AG08396 (cell line): ENCODE measurements at regions not wholly inside any gene's neighbourhood (a gene's known extent, or its start where the extent isn't known, plus 50 kb on each side); places are given as distances from the start of the nearest gene placed in this dataset.

Source experiments
- DNase-seq: peaks from one replicate; pipeline ENCODE4 v3.0.0; 2012; ENCODE audit warnings: low spot score, mixed read lengths

DNA sequence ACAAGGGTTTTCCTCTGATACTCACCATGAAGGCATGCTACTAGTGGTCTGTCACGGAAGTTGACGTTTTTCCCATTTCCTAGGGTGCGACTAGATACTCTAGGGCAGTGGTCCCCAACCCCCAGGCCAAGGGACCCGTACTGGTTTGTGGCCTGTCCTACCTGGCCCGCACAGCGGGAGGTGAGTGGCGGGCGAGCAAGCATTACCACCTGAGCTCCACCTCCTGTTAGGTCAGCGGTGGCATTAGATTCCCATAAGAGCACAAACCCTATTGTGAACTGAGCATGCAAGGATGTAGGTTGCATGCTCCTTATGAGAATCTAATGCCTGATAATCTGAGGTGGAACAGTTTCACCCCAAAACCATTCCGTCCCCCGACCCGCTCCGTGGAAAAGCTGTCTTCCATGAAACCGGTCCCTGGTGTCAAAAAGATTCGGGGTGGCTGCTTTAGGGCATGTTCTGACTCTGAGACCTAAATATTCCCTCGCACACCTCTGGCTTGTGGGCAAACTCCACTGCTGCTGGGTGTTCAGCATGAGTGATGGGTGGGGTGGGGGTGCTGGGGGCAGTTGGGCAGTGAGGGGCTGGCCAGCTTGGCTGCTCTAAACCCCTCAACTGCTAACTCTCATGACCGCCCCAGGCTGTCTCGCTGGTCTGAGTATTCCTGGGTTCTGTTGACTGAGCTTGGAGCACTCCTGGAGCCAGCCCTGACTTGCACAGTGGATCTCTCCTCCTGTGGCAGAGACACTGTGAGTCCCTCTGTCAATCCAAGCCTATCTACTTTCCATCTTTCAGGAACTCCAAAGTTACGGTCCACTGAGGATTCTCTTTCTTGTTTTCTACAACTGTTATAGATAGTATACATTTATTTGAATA lies 78.3 kb upstream of the NEK6 start:
- DNase-seq = no peak

DNA sequence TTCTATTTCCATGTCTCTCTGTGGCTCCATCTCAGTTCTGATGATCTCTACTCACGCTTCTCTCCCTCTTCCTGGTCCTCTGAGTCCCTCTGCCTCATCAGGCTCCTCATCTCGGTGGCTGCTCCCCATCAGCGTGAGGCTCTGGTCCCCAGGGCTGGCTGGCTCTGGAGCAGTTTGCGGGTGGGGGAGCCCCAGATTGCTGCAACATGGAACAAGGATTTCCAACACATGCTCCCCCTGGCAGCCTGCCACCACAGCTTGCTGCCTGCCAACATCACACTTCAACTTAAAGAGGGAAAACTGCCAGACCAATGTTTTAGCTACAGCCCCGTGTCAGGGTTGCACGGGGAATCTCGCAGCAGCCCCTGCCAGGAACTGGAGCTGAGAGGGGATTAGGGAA lies 77.2 kb upstream of the NEK6 start:
- DNase-seq = no peak

DNA sequence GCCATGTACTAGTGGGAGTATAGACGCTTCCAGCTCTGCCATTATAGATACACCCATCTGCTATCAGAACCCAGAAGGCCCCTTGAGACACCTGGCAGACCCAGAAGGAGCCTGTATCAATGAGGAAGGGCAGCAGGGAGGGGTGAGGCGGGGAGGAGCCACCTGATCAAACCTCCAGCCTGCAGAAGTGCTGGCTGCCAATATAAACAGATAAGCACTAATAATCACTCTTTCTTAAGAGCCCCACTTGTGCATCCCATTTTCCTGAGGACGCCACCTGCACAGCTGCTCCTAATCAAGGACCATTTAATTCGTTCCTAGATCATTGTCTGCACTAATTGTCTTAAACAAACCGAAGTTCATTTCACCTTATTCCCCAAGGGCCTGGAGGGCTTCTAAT lies 75.0 kb upstream of the NEK6 start:
- DNase-seq = no peak

DNA sequence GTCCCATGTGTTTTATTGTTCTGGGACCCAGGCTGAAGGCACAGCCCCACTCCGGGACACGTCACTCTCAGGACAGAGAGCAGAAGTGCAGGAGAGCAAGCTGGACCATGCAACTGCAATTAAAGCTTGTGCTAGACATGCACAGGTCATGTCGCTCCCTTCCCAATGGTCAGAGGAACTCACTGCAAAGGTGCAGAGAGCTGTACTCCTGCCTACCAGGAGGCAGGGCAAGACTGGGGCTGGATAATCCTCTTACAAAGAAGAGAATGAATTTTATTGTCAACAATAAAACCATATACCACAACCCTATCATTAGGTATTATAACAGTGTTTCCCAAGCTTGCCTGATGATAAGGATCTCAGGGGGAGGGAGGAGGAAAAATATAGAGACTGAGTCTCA lies 74.0 kb upstream of the NEK6 start:
- no peak for DNase-seq

DNA sequence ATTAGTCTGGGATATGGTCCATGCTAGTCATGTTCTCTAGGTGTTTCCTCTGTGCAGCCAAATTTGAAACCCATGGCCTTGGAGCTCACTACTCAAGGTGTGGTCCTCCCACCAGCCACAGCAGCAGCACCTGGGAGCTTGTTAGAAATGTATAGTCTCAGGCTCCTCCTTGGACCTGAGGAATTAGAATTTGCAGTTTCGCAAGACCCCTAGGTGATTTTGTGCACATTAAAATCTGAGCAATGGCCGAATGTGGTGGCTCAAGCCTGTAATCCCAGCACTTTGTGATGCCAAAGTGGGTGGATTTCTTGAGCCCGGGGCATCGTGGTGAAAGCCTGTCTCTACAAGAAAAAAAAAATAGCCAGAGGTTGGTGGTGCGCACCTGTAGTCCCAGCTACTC lies 72.3 kb upstream of the NEK6 start:
- no peak for DNase-seq

DNA sequence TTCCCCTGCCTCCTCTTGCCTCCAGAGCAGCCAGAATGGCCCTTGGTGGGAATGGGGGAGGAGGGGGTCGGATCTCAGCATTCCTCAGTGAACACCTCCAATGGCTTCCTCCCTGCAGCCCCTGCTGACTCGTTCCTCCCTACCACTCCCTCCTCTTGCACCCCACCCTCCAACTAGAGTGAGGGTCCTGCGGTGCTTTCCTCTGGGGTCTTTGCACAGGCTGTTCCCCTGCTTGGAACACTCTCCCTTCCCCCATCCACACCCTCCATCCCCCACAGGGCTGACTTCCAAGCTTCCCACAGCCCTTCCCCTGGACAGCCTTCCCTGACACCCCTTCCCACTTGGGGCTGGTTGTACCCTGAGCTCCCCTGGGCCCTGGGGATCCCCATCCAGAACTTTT lies 70.4 kb upstream of the NEK6 start:
- no peak for DNase-seq

DNA sequence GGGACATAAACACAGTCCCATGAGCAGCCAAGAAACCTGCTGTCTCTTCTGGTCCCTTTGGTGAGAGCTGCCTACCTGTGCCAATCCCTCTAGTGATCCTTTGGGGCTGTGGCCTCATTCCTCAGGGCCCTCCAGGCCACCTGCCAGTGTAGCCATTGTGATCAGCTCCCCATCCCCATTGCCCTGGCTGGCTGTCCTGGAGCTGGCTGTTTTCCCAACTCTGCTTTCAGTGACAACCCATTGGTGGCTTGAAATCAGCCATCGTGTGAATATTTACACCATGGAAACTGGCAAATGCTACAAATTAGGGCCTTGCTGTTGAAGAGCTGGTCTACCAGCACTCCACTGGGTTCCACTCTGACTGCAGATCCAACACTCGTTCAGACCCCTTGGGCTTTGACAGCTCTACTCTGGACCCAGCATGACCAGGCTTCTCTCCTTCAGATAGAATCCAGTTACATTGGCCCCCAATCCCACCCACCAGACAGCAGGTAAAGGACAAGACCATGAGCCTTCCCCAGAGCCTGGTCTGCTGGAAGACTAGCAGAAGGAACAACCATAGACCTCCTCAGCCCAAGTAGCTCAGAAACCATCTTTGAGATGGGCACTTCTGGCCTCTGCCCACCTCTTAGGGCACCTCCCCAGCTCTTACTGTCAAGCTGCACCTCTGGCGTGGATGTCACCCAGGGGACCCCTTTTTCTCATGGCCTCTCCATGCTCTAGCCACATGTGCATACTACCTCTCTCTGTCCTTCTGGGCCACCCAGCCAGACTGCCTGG lies 69.2 kb upstream of the NEK6 start:
- no peak for DNase-seq

DNA sequence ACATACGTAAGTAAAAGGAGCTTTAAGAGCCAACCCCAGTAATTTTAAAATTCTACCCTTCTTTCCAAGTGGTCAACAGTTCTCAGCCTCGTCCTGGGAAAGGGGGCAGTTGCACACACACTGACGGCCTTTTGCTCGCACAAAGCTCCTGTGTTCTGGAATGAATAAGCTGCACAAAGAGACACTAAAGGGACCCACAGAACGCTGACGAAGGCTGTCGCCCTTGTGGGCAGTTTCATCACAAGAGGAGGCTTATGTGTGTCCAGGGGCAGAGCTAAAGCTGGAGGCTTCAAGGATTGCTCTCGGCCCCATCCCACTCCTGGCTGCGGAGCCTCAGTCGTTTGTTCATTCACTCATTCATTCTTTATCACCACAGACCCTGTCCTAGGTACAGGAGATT lies 67.0 kb upstream of the NEK6 start:
- DNase-seq = no peak

DNA sequence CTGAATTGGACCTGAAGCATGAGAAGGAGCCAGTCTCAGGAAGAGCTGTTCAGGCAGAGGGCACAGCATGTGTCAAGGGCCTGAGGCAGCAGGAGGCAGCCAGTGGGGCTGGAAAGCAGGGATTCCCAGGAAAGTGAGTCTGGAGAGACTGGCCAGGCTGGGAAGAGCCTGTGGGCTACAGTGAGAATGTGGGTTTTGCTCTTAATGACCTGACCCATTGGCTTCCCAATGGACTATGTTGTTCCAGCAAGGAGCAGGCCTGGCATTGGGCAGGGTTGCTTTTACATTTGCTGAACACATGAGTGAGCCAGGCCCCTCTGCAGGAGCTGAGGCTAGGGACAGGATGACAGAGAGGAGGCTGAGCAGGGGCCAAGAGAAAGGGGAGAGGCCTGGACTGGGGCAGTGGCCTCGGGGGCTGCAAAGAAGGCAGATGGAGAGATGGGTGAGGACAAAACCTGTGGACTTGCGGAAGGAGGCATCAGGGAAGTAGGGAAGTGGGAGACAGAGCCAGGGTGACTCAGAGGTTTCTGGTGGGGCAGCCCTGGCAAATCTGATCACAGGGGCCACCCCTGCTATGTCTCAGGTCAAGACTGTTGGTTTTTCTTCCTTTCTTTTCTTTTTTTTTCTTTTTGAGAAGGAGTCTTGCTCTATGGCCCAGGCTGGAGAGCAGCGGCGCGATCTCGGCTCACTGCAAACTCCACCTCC lies 65.9 kb upstream of the NEK6 start:
- DNase-seq = no peak

DNA sequence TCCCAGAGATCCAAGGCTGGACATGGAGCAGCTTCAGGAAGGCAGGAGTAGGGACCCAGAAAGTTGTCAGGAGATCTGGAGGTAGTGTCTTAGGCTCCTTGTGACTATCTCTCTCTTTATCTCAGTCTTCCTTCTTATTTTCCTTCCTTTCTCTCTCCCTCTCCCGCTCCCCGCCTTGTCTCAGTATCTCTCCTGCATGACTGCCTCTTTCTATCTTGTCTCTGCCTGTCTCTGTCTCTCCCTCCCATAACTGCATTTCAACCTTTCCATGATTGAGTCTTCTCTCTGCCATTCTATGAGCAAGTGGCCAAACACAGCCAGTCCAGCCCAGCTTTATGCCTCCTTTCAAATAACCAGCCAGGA lies 61.0 kb upstream of the NEK6 start:
- no peak for DNase-seq

DNA sequence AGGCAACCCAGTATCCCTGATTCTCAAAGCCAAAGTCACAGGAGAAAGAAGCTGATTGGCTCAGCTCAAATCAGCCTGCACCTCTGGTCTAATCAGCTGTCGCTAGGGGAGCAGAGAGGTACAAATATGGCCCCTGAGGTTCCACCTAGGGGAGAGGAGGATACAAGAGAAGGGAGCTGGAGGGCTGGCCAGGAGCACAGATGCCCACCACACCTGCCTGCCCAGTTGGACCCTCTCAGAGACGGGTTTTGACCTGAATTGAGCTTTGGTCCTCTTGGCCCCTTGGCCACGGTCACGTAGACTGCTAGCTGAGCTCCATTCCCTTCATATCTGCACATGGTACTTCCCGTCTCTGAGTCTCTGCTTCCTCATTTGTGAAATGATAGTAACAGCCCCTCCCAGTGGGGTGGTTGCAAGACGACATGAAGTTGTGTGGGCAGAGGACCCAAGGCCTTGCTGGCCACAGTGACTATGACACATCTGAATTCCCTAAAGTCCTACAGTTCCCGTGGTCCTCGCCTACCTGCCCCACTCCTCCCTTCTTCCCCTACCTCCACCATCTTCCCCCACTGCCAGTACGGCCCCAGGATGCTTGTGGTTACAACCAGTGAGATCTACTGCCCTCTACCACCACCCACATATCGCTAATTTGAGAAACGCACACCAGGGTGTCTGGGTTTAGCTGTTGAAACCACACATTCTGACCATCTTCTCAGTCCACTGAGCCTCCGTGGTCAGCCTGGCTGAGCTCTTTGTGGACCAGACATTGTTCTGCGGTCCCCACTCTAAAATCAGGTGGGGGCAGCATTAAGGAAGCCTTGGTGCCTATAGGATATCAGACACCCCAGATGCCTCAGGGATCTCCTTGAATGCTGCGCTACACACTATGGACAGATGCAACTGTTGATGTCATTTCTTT lies 60.3 kb upstream of the NEK6 start:
- no peak for DNase-seq

DNA sequence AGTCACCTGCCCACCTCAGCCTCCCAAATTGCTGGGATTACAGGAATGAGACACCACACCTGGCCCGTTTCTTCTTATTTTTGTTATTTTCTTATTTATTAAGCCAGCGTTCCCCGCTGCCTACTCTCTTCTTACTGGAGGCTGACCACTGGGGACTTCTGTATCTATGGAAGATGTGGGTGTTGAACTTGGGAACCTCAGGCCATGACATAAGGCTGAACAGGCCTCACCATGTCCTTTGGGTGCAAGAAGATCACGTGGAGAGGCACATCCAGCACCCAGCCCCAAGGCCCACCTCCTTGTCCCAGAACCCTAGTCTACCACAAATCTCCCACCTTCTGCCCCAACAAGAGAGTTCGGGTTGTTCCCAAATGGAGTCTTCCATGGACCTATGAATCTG lies 59.4 kb upstream of the NEK6 start:
- DNase-seq = no peak

DNA sequence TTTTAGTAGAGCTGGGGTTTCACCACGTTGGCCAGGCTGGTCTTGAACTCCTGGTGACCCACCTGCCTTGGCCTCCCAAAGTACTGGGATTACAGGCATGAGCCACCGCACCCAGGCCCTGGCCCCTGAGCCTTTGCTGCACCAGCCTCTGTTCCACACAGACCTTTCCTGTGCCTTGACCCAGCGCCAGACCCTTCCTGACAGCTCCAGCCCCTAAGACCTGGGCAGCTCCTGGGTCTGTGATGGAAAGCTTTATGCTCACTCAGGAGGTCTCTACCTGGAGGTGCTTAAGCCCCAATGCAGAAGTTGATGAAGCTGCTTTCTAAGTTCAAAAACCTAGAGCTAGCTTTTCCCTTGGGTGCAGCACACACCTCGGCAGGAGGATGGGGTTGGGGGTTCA lies 58.8 kb upstream of the NEK6 start:
- DNase-seq = no peak

DNA sequence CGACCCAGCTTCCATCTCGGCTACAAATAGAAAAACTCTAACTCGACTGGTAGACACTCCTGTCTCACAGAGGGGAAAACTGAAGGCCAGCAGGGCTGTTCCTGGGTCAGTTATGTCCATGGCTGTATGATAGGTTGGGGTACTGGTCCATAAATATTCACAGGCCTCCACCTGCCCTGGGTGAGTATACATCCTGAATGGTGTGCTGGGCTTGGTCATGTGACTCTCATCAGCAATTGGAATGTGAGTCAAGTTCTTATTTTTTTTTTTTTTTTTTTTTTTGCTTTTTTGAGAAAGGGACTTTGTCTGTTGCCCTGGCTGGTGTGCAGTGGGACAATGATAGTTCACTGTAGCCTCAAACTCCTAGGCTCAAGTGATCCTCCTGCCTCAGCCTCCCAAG lies 58.3 kb upstream of the NEK6 start:
- DNase-seq = no peak

DNA sequence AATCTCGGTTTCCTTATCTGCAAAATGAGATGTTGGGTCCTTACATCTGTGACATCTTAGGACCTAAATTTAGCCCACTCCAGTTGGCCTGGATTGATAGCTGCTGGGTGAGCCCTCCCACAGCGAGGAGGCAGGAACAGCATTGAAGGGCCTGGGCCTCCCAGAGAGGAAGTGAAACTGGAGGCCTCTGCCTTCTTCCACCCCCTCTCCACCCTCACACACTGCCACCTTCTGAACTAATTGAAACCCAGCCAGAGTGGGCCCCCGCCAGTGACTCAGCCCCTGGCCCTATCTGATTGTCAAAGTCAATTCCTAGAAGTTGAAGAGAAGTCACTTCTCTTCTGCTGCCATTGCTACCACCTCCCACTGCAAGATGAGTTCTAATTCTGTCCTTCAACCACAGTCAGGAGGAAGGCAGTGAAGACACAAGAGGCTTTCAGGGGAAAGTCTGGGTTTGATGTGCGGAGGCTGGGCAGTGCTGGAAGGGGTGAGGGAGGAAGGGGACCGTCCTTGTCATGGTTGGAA lies 55.2 kb upstream of the NEK6 start:
- DNase-seq = no peak

DNA sequence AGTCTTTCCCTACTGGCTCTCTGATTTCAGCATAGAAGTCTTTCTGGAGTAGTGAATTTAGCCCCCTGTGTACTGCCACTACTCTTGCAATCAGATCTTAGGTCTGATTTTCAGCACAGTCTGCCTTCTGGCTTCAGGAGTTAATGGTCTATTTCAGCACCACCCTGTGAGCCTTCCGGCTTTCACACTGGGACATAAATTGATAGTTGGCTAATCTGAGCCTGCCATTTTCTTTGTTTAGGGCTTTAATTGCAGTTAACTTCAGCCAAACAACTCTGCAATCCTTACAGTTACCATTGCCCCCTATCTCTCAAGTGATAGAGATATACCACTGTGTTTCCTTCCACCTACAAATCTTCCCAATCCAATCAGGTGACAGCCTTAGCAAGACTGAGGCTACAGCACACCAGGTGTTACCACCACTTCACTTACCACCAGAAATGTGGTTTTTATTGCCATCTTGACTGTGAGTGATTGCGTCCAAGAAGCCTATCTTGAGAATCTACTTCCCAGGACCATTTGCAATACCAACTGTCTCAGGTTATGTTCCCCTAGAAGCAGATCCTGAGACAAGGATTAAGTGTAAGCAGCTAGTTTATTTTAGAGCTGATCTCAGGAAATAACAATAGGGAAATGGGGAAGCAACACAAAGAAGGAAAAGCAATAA lies 51.9 kb upstream of the NEK6 start:
- no peak for DNase-seq

DNA sequence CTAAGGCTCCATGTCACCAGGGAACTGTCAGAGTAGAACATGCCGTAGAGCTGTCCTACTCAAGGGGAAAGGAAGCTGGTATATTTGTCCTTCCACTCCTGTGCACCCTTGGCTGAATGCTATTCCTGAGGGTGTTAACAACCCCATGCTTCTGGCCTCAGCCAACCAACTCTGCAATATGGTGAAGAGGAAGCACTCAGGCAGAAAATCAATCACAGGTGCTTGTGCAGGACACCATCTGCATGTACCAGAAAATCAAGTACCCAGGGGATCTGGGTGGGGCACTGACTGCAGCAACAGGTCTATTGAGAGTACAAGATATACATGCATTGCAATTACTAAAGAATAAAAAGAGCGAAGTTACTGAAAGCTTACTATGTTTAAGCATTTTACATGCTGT lies 51.4 kb upstream of the NEK6 start:
- no peak for DNase-seq
